Endothelial cell of umbilical vein (primary cell): ENCODE measurements at regions not wholly inside any gene's neighbourhood (a gene's known extent, or its start where the extent isn't known, plus 50 kb on each side); places are given as distances from the start of the nearest gene placed in this dataset.

Experiments used
- BruUV-seq: library from RNA; stranded (reverse); fragments of 400-500 nt; replicated peaks from 2 replicates; lab custom pipeline; 2021; lab: Mats Ljungman, UMichigan
- CTCF ChIA-PET: fragments of 300-600, 350-600 bp; sonication (Branson Sonifier 250); formaldehyde crosslinking; loops from one replicate; lab custom pipeline; 2021; ENCODE audit warnings: antibody characterized with exemption, inconsistent platforms; lab: Charles Lee
- POLR2A ChIA-PET: fragments of 300-600, 350-600 bp; sonication (Branson Sonifier 250); formaldehyde crosslinking; loops from one replicate; lab custom pipeline; 2021; ENCODE audit warnings: antibody characterized with exemption, inconsistent platforms; lab: Charles Lee
- DNase-seq: peaks from one replicate; pipeline ENCODE4 v3.0.0-alpha.2; 2011; ENCODE audit warnings: low read depth, low spot score
- FAIRE-seq: peaks from 2 replicates; lab custom pipeline; 2011; peaks lifted over from hg19 to GRCh38; lab: Jason Lieb, UNC
- H2AFZ ChIP-seq: 2 replicates; pipeline ENCODE4 v1.6.0; 2012; ENCODE audit warnings: low read depth, low read length, control low read depth, inconsistent platforms
- H3K27ac ChIP-seq: 2 replicates; pipeline ENCODE4 v1.5.1; 2011; ENCODE audit warnings: low read depth, mild to moderate bottlenecking, control low read depth, low read length, moderate library complexity; ENCODE audit not compliant: insufficient read depth
- H3K27me3 ChIP-seq, 2 experiments: 2 replicates each; pipeline versions ENCODE4 v1.6.0 to v1.6.1; 2011; ENCODE audit warnings: low read length in 2 of 2, mixed read lengths in 1 of 2; ENCODE audit not compliant: control insufficient read depth in 2 of 2, insufficient read depth in 2 of 2
- H3K36me3 ChIP-seq, 2 experiments: 2 replicates in 1 of 2; 3 replicates in 1 of 2; pipeline ENCODE4 v1.5.1; 2011; ENCODE audit warnings: low read length in 2 of 2, mild to moderate bottlenecking in 1 of 2, moderate library complexity in 1 of 2; ENCODE audit not compliant: control insufficient read depth in 2 of 2, insufficient read depth in 2 of 2; ENCODE audit errors: extremely low read depth in 1 of 2
- H3K4me1 ChIP-seq: 3 replicates; pipeline ENCODE4 v1.5.1; 2011; ENCODE audit warnings: mild to moderate bottlenecking, low read length; ENCODE audit not compliant: control insufficient read depth, insufficient read depth; ENCODE audit errors: extremely low read depth
- H3K4me2 ChIP-seq: 2 replicates; pipeline ENCODE4 v1.6.1; 2011; ENCODE audit warnings: low read length, control low read depth, mixed read lengths; ENCODE audit not compliant: insufficient read depth
- H3K4me3 ChIP-seq, 3 experiments: fragments of 200-600 bp in 1 of 3; sonication (generic), shearing (Covaris generic) in 1 of 3; replicated peaks in 1 of 3; 2 replicates each; pipeline ENCODE4 v1.5.1; 2011 to 2016; ENCODE audit warnings: control low read depth in 3 of 3, low read length in 3 of 3, mild to moderate bottlenecking in 2 of 3, inconsistent platforms in 1 of 3, low read depth in 1 of 3, moderate library complexity in 1 of 3; ENCODE audit not compliant: insufficient read depth in 1 of 3
- H3K79me2 ChIP-seq: 2 replicates; pipeline ENCODE4 v1.6.0; 2012; ENCODE audit warnings: low read length, inconsistent platforms; ENCODE audit not compliant: control insufficient read depth, insufficient read depth
- H3K9ac ChIP-seq: replicated peaks from 2 replicates; pipeline ENCODE3; 2011; ENCODE audit warnings: low read length, control low read depth; ENCODE audit not compliant: insufficient read depth; ENCODE audit errors: extremely low read depth
- H3K9me1 ChIP-seq: replicated peaks from 3 replicates; pipeline ENCODE4 v1.6.0; 2011; ENCODE audit warnings: mild to moderate bottlenecking, low read length; ENCODE audit not compliant: control insufficient read depth, insufficient read depth; ENCODE audit errors: extremely low read depth
- H3K9me3 ChIP-seq: replicated peaks from 2 replicates; pipeline ENCODE4 v1.5.1; 2012; ENCODE audit warnings: low read length, inconsistent platforms; ENCODE audit not compliant: control insufficient read depth, insufficient read depth
- H4K20me1 ChIP-seq: replicated peaks from 2 replicates; pipeline ENCODE3; 2011; ENCODE audit warnings: mild to moderate bottlenecking, low read length; ENCODE audit not compliant: control insufficient read depth, insufficient read depth; ENCODE audit errors: extremely low read depth
- EZH2 ChIP-seq: IDR thresholded peaks from 2 replicates; pipeline ENCODE4 v1.6.1; 2012; ENCODE audit warnings: borderline replicate concordance, low read depth, mild to moderate bottlenecking, moderate library complexity, low read length, inconsistent platforms; ENCODE audit not compliant: severe bottlenecking
- FOS ChIP-seq: IDR thresholded peaks from 2 replicates; pipeline ENCODE4 v1.6.1; 2011; ENCODE audit warnings: mild to moderate bottlenecking, low read length, moderate library complexity, borderline replicate concordance; ENCODE audit not compliant: insufficient read depth
- GATA2 ChIP-seq: IDR thresholded peaks from 2 replicates; pipeline ENCODE4 v1.7.0; 2011; ENCODE audit warnings: low read depth, mild to moderate bottlenecking, moderate library complexity, mixed read lengths, low read length; ENCODE audit not compliant: insufficient read length, insufficient read depth
- JUN ChIP-seq: IDR thresholded peaks from 2 replicates; pipeline ENCODE4 v1.6.1; 2011; ENCODE audit warnings: borderline replicate concordance, low read depth; ENCODE audit not compliant: insufficient read length, insufficient read depth
- MYC ChIP-seq: IDR thresholded peaks from one replicate; pipeline ENCODE4 v1.6.1; 2011; ENCODE audit warnings: mild to moderate bottlenecking, low read depth, low read length
- POLR2A ChIP-seq: IDR thresholded peaks from 2 replicates; pipeline ENCODE4 v1.6.1; 2012; ENCODE audit warnings: low read depth, mild to moderate bottlenecking, control low read depth, low read length
- POLR2AphosphoS5 ChIP-seq: IDR thresholded peaks from 2 replicates; pipeline ENCODE4 v1.6.1; 2012; ENCODE audit warnings: low read depth, mild to moderate bottlenecking, control low read depth, low read length, moderate library complexity; ENCODE audit not compliant: insufficient read depth
- dilution Hi-C: fragments of 300-500 bp; cut with MboI; formaldehyde crosslinking; loops from one replicate; pipeline ENCODE4 v1.15.0; 2019; ENCODE audit warnings: low sequenced_read_pairs; ENCODE audit not compliant: extremely low pct_ligation_motif_present
- intact Hi-C: fragments of 100-400 bp; cut with micrococcal nuclease; formaldehyde crosslinking; loops from one replicate; pipeline ENCODE4 v1.10.0; 2022
- TF ChIP-seq, protein P1 (sequence below), 2 donors: IDR thresholded peaks; 1 replicate in 1 of 2; 2 replicates in 1 of 2; pipeline ENCODE4 v1.5.1; 2011; ENCODE audit warnings: low read length in 2 of 2, mild to moderate bottlenecking in 2 of 2, moderate library complexity in 2 of 2, control low read depth in 1 of 2, inconsistent platforms in 1 of 2, low read depth in 1 of 2; ENCODE audit not compliant: insufficient read depth in 1 of 2; ENCODE audit errors: extremely low read depth in 1 of 2
- TF ChIP-seq, protein P2 (sequence below): IDR thresholded peaks from 2 replicates; pipeline ENCODE4 v1.6.1; 2011; ENCODE audit not compliant: insufficient read depth, insufficient read length

DNA sequence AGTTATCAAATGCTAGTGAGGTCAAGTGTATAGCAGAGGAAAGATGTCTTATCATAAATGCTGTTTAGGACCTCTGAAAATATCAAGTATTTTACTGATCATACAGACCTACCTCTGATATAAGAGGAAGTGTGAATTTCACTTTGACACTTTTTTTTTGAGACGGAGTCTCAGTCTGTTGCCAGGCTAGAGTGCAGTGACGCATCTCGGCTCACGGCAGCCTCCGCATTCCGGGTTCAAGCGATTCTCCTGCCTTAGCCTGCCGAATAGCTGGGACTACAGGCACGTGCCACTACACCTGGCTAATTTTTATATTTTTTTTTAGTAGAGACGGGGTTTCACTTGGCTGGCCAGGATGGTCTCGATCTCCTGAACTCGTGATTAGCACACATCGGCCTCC is 55.1 kb upstream of the PIK3C2G start:
- no peak overlapping the region for H3K4me3 ChIP-seq
- dilution Hi-C loops: no loop called here
- no peak for FAIRE-seq

More for the DNA sequence above, 55.1 kb upstream of the PIK3C2G start:
- Histone ChIP-seq H3K9me1 (no peaks in the 10 kb centered on the region), H3K9ac (no peak overlapping the region), H2AFZ (no peak overlapping the region), H3K4me2 (no peak overlapping the region), H3K27me3 (no peaks in the 10 kb centered on the region), H3K36me3 (no peaks in the 10 kb centered on the region), H3K9me3 (no peaks in the 10 kb centered on the region), H4K20me1 (no peaks in the 10 kb centered on the region), H3K27ac (no peak overlapping the region), H3K79me2 (no peaks in the 10 kb centered on the region), H3K4me1 (no peaks in the 10 kb centered on the region)
- no TSS peak for BruUV-seq
- intact Hi-C loops: no loop called here
- DNase-seq: no peak
- ChIA-PET POLR2A (no interaction called here), CTCF (no interaction called here)
- no peak for TF ChIP-seq EZH2
- no peak for TF ChIP-seq JUN
- no peak for TF ChIP-seq MYC
- no peak for TF ChIP-seq POLR2A
- no peak for TF ChIP-seq FOS
- TF ChIP-seq, protein P1, sequence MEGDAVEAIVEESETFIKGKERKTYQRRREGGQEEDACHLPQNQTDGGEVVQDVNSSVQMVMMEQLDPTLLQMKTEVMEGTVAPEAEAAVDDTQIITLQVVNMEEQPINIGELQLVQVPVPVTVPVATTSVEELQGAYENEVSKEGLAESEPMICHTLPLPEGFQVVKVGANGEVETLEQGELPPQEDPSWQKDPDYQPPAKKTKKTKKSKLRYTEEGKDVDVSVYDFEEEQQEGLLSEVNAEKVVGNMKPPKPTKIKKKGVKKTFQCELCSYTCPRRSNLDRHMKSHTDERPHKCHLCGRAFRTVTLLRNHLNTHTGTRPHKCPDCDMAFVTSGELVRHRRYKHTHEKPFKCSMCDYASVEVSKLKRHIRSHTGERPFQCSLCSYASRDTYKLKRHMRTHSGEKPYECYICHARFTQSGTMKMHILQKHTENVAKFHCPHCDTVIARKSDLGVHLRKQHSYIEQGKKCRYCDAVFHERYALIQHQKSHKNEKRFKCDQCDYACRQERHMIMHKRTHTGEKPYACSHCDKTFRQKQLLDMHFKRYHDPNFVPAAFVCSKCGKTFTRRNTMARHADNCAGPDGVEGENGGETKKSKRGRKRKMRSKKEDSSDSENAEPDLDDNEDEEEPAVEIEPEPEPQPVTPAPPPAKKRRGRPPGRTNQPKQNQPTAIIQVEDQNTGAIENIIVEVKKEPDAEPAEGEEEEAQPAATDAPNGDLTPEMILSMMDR (IDR thresholded peaks at IDR 0.05; ENCODE audit: extremely low read depth in 1 of 2, insufficient read depth in 1 of 2, low read depth in 1 of 2, low read length in 2 of 2): no peak
- TF ChIP-seq, protein P2, sequence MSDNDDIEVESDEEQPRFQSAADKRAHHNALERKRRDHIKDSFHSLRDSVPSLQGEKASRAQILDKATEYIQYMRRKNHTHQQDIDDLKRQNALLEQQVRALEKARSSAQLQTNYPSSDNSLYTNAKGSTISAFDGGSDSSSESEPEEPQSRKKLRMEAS: no peak
- no peak for TF ChIP-seq POLR2AphosphoS5
- no peak for TF ChIP-seq GATA2
